Calu3 (cell line): ENCODE measurements at regions not wholly inside any gene's neighbourhood (a gene's known extent, or its start where the extent isn't known, plus 50 kb on each side); places are given as distances from the start of the nearest gene placed in this dataset.

Experiments
- BruUV-seq: library from RNA; stranded (reverse); fragments of 400-500 nt; replicated peaks from 2 replicates; lab custom pipeline; 2021; lab: Mats Ljungman, UMichigan
- CTCF ChIA-PET: fragments of 300-600 bp; sonication (Branson Sonifier 250); formaldehyde crosslinking; loops from one replicate; lab custom pipeline; 2022; ENCODE audit warnings: antibody characterized with exemption; lab: Charles Lee
- DNase-seq: peaks from one replicate; pipeline ENCODE4 v3.0.0; 2022
- H3K27ac Mint-ChIP-seq: one replicate; pipeline ENCODE4 v1.8.0; 2022; ENCODE audit warnings: mixed read lengths; ENCODE audit not compliant: unreplicated experiment
- H3K27me3 Mint-ChIP-seq: one replicate; pipeline ENCODE4 v1.8.0; 2022; ENCODE audit warnings: mixed read lengths; ENCODE audit not compliant: unreplicated experiment
- H3K36me3 Mint-ChIP-seq: one replicate; pipeline ENCODE4 v1.8.0; 2022; ENCODE audit warnings: mild to moderate bottlenecking, moderate library complexity, mixed read lengths; ENCODE audit not compliant: insufficient read depth, unreplicated experiment
- H3K4me1 Mint-ChIP-seq: one replicate; pipeline ENCODE4 v1.8.0; 2022; ENCODE audit warnings: mild to moderate bottlenecking, low read depth, mixed read lengths; ENCODE audit not compliant: unreplicated experiment
- H3K4me3 Mint-ChIP-seq: one replicate; pipeline ENCODE4 v1.8.0; 2022; ENCODE audit warnings: mild to moderate bottlenecking, low read depth, moderate library complexity, mixed read lengths; ENCODE audit not compliant: unreplicated experiment
- H3K9me3 Mint-ChIP-seq: one replicate; pipeline ENCODE4 v1.8.0; 2022; ENCODE audit warnings: low read depth, mixed read lengths; ENCODE audit not compliant: unreplicated experiment
- CTCF ChIP-seq: fragments of 200-600 bp; IDR thresholded peaks from one replicate; pipeline ENCODE4 v1.8.0; 2022; ENCODE audit warnings: antibody characterized with exemption; ENCODE audit not compliant: unreplicated experiment
- intact Hi-C: fragments of 100-400 bp; cut with micrococcal nuclease; formaldehyde crosslinking; loops from one replicate; pipeline ENCODE4 v1.10.0; 2022; ENCODE audit not compliant: unreplicated experiment

GRCh38 chr2:236872981-236873380 is 212.7 kb upstream of the COPS8 start:
- H3K4me3 Mint-ChIP-seq, result no peak overlapping the region
- TF ChIP-seq CTCF, result no peak
- no TSS peak for BruUV-seq
- CTCF ChIA-PET, result no interaction called here
- H3K9me3 Mint-ChIP-seq, result no peaks in the 10 kb centered on the region
- H3K4me1 Mint-ChIP-seq, result peaks cover 21% of the 10 kb centered on the region
- intact Hi-C loops, result no loop called here
- no peak for DNase-seq
- no peaks in the 10 kb centered on the region for H3K36me3 Mint-ChIP-seq
- H3K27ac Mint-ChIP-seq, result no peak overlapping the region
- H3K27me3 Mint-ChIP-seq, result no peaks in the 10 kb centered on the region

GRCh38 chr2:236873636-236874035 is 212.1 kb upstream of the COPS8 start:
- no peaks in the 10 kb centered on the region for H3K27me3 Mint-ChIP-seq
- no peak for DNase-seq
- H3K4me1 Mint-ChIP-seq, result peaks cover 21% of the 10 kb centered on the region
- BruUV-seq, result no TSS peak
- TF ChIP-seq CTCF, result no peak
- intact Hi-C loops, result no loop called here
- H3K4me3 Mint-ChIP-seq, result no peak overlapping the region
- CTCF ChIA-PET, result no interaction called here
- no peak overlapping the region for H3K27ac Mint-ChIP-seq
- no peaks in the 10 kb centered on the region for H3K36me3 Mint-ChIP-seq
- no peaks in the 10 kb centered on the region for H3K9me3 Mint-ChIP-seq

DNA sequence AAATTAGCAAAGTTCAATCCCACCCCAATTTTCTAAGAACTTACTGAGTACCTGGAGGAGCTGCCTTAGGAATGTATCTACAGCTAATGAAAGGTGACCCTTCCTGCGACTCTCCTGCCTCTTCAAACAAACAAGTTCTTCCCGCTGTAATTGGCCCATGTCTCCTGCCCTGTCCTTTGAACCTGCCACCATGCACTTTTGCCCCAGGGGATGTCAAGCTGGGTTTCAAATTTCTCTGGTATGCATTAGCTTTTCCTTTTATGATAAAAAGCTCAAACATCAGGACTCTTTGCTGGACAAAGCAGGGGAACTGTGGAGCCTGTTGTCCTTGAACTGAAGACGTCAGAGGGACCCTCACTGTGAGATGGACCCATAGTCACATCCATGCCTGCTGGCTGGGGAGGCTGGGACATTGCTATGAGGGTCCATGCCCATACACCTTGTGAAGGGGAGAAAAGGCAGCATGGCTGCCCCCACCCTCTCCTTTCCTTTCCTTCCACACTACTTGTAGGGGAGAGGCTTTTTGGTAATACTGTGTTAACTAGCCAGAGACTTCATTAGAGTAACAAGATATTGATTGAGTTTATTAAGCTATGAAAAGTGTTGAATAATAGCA is 210.7 kb upstream of the COPS8 start:
- peaks cover 21% of the 10 kb centered on the region for H3K4me1 Mint-ChIP-seq
- no peak for DNase-seq
- no peaks in the 10 kb centered on the region for H3K9me3 Mint-ChIP-seq
- TF ChIP-seq CTCF, result no peak
- H3K36me3 Mint-ChIP-seq, result no peaks in the 10 kb centered on the region
- H3K27me3 Mint-ChIP-seq, result no peaks in the 10 kb centered on the region
- H3K27ac Mint-ChIP-seq, result no peak overlapping the region
- CTCF ChIA-PET, result interaction anchor here (0.6 kb wide), 1 partner anchor 252 kb away, joined by 3 read pairs; no protein-coding TSS in a partner anchor
- BruUV-seq, result no TSS peak
- intact Hi-C loops, result no loop called here
- no peak overlapping the region for H3K4me3 Mint-ChIP-seq

DNA sequence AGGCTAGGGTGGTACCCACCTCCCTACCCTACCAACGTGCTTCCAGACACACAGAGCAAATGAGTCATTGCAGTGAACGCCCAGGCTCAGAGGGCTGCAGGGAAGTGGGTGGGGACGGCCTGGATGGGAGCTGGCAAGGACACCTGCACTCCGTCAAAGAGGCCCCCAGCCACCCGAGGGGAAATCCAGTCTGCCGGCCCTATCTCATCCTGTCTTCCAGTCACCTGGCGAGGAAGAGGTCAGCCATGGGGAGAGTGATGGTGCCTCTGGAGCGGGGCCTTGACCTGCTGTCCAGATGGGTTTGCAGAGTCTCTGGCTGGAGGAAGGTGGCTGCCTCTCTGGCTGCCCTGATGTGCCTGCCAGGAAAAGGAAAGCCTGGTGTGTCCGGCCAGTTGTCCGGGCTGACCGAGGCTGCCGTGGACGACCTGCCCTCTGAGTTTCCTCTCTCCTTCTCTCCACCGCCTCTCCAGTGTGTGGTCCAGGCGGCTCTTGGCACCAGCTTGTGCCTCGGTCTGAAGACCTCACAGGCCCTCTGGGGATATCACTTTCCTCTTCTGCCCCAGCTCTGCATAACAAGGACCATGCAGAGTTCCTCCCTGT is 209.7 kb upstream of the COPS8 start:
- intact Hi-C loops, result no loop called here
- Mint-ChIP-seq H3K4me1 (peaks cover 20% of the 10 kb centered on the region), H3K4me3 (no peak overlapping the region), H3K9me3 (no peaks in the 10 kb centered on the region), H3K27ac (no peak overlapping the region), H3K27me3 (no peaks in the 10 kb centered on the region), H3K36me3 (no peaks in the 10 kb centered on the region)
- DNase-seq, result no peak
- CTCF ChIA-PET, result no interaction called here
- no peak for TF ChIP-seq CTCF
- BruUV-seq, result no TSS peak
